GM18868 (cell line): ENCODE measurements at regions not wholly inside any gene's neighbourhood (a gene's known extent, or its start where the extent isn't known, plus 50 kb on each side); places are given as distances from the start of the nearest gene placed in this dataset.
A peak's percentile ranks its signal among the peaks of the same experiment; 100 is the strongest.

Experiments
- ATAC-seq: cut with Tn5 transposase; IDR thresholded peaks from one replicate; pipeline ENCODE4 v1.9.1; 2021; ENCODE audit warnings: mild to moderate bottlenecking, moderate library complexity; ENCODE audit not compliant: unreplicated experiment

- ATAC-seq: no peak
These were observed 444.1 kb downstream of the IPO8 start for GRCh38 chr12:30251546-30251945.

DNA sequence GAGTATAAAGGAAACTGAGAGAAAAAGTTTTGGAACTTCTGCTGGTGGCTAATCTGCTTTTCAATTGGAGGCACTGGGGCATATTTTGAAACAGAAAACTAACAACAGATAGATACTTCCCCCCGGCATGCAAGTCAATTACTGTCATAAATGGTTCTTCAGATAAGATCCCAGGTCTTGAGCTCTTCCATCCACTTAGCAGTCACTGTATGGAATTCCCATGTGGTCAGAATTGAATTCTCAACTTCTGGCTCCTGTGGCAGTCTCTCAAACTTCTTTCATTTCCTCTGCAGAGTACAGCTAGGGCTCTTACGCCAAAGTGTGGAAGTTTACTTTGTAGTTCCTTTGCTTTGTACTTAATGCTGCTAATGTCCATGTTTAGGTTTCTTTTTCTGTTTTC lies 452.2 kb downstream of the IPO8 start:
- no peak for ATAC-seq

DNA sequence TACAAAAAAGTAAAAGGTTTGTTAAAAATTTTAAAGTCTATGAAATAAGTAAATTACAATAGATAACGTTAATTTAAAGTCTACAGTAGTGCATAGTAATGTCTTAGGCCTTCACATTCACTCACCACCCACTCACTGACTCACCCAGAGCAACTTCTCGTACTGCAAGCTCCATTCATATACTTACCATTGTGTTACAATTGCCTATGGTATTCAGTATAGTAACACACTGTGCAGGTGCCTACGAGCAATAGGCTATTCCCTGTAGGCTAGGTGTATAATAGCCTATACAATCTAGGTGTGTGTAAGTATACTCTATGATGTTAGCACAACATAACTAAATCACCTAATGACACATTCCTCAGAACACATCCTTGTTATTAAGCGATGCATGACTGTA lies 435.3 kb upstream of the TMTC1 start:
- no peak for ATAC-seq

DNA sequence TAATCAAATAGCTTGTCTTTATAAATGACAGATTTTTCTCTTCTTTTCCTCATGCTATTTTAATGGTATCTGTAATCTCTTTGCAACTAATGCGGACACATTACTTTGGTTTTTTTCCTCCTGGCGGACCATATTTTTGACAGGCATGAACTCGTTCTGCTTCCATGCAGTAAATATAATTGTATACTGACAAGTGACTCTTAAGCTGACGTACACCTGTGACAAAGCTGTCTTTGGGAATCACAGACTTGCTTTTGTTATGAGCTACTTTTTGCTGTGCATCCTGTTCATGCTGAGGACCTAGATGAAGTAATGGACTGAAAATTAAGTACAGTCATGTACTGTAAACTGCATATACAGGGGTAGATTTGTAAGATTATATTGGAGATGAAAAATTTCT lies 434.3 kb upstream of the TMTC1 start:
- no peak for ATAC-seq

DNA sequence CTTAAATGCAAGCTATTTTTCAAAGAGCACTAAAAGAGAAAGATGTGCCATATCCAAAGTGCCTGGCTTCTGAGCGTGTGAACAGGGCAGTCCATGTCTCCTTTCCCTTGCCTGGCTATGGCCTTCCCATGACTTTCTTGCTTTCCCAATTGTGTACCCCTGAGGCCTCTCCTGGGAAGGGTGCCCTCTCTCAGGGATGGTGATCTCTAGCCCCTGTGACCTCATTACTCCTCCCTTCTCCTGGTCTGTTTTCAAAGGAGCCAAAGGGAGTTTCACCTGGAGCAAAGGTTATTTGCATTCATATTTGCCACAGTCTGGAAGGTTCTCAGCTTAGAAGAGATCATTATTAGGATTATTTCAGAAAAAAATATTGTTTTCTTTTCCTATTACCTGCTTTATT lies 429.4 kb upstream of the TMTC1 start:
- no peak for ATAC-seq

GRCh38 chr12:30211743-30212142 lies 428.0 kb upstream of the TMTC1 start:
- ATAC-seq: no peak

DNA sequence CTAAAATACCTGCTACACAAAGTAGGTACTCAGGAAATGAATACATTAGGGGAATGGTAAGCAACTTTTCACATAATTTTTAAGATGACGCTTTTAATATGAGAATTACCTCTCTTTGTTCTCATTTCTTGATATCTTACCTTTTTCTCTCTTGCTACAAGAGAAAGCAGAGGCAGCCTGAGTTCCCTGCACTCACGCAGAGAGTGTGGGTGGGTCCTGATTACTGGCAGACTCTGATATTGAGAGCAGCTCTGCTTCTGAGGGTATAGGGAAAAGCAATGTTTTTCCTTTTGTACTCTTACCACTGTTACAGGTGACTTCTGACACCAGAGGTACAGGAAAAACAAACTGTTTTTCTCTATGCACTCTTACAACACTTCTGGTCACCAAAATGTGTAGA lies 420.2 kb upstream of the TMTC1 start:
- no peak for ATAC-seq

DNA sequence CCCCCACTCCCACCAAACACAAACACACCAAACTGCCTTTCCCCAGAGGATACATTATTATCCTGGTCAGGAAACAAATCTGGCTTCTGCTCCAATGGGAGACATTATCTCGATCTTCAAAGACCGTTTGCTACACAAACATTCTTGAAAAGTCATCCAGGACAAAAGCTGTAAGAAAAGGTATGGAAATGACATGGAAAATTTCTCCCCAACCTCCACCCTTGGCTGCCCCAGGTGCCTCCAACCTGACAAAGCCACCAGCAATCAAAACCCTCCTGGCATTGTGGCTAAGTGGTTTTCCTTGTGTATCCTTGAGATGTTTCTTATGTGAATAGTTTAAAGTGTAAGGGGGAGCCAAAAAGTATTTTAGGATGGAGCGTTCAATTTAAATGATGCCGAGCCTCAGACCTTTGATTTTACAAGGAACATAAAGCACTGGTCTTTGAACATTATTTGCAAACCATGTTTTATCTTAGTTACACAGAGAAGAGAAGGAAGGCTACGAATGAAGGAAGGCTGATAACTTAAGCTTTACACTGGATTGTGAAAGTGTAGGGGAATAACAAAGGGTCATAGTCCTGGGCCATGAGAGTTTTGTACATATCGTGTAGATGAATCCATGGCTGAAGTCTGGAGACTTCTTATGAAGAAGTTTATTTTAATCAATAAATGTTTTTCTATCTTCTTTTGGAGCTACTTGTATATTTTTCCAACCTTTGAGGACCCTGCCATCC lies 418.9 kb upstream of the TMTC1 start:
- no peak for ATAC-seq

- ATAC-seq: no peak
These were observed 417.8 kb upstream of the TMTC1 start for GRCh38 chr12:30201301-30202160.

DNA sequence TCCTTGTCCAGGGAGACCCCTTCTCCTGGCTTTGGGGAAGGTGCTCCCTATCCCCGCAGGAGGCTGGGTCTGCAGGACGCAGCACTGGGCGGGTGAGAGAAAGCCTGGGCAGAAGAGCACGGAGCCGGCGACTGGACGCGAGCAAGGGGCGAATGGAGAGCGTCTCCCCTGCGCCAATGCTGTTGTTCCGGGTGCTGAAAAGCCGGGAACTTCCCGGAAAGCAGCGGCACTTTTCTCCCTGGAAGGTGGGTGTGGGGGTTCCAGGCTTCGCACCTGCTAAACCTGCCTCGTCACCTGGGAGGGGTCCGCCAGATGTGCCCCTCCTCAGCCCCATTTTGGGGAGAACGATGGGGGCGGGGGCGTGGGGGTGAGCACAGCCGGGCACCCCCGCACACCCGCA lies 417.1 kb upstream of the TMTC1 start:
- no peak for ATAC-seq

- ATAC-seq: peak; percentile 83
These were observed 413.8 kb upstream of the TMTC1 start for GRCh38 chr12:30197392-30198057.

- ATAC-seq: peak; percentile 56
These were observed 408.1 kb upstream of the TMTC1 start for GRCh38 chr12:30191696-30192455.

DNA sequence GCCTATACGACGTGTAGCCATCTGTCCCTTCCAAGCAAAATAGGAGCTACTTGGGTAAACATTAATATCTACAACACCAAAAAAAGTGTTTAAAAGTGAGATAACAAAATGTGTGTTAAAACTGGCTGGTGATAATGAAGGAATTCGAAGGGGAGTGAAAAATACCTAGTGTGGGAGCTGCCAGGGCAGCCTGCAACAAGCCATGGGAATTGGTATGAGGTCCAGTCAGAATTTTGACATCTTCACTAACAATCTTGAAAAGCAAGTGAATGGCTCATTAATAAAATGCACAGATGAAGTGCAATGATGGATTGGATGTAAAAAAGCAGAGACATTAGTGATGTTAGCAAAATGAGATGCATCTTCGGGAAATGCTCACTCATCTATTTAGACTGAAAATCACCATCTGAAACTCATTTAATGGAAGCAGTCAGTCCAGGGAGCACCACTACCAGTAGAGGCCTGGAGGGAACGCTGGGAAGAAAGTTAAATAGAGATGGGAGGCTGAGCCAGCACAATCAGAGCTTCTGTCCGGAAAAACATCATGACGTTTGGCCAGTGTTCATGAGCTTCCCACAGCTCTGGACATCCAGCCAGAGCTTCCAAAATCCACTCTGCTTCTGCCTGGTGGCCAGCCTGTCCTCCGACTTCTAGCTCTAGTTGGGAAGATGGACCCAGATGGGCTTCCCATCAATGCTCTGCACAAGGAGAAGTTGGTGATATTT lies 405.0 kb upstream of the TMTC1 start:
- no peak for ATAC-seq

DNA sequence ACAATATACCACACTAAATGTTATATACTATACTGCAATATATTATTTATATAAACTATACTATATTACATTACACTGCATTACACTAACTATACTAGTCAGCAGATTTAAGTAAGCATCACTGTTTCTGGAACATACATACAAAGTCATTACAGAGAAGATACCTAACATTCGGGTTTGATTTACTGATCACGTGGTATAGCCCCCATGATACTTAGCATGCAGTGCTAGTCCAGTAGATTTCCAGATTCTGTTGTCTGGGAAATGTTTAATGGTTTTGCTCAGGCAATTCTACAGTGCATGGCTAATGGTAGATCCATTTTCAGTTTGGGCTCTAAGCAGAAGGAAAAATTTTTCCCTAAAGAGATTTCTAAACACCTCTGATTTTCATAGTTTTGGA lies 403.7 kb upstream of the TMTC1 start:
- ATAC-seq: no peak

GRCh38 chr12:30181334-30181733 lies 397.6 kb upstream of the TMTC1 start:
- no peak for ATAC-seq

- no peak for ATAC-seq
These were observed 396.9 kb upstream of the TMTC1 start for GRCh38 chr12:30180602-30181001.

GRCh38 chr12:30178916-30179315 lies 395.2 kb upstream of the TMTC1 start:
- ATAC-seq: no peak

GRCh38 chr12:30169839-30170591 lies 386.3 kb upstream of the TMTC1 start:
- no peak for ATAC-seq

DNA sequence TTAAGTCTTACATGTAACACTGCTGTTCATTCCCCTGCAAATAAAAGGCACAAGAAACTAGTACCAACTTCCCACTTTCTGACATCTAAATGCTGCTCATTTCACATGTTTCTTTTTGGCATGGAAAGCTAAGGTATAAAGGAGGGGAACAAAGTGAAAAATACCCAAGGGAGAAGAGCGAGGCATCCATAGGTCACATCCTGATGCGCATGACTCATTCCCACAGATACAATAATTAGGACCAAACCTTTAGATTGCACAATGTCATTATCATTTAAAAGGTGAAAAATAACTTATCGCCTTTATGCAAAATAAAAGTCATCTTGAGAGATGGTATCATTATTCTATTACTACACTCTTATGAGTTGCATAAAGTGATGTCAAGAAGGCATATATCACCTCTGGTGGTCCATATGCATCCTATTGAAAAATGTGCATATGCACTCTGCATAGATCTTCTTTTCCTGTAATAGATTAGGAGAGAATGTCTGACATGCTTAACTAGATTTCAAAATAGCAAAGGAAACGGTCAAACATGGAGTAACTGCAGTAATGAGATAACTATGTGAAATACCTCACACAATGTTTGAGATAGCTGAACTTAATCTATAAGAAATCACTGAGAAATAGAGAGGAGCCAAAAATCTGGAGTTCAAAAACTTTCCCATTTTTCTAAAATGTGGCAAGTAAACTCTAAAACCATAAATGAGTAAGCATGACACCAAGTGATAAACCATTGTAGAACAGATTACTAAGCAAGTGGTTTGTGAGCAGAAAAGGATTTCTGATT lies 382.5 kb upstream of the TMTC1 start:
- ATAC-seq: no peak
